Chondrocyte (in vitro differentiated cells): ENCODE measurements at regions not wholly inside any gene's neighbourhood (a gene's known extent, or its start where the extent isn't known, plus 50 kb on each side); places are given as distances from the start of the nearest gene placed in this dataset.

Source experiments
- DNase-seq: peaks from one replicate; pipeline ENCODE4 v3.0.0; 2021; ENCODE audit warnings: mixed read lengths, low spot score
- H3K27ac Mint-ChIP-seq: one replicate; pipeline ENCODE4 v1.8.0; 2021; ENCODE audit warnings: mild to moderate bottlenecking, moderate library complexity, mixed read lengths; ENCODE audit not compliant: unreplicated experiment
- H3K27me3 Mint-ChIP-seq: 2 replicates; pipeline ENCODE4 v1.8.0; 2021; ENCODE audit warnings: low read depth, mixed read lengths
- H3K36me3 Mint-ChIP-seq: 2 replicates; pipeline ENCODE4 v1.8.0; 2021; ENCODE audit warnings: low read depth, mixed read lengths
- H3K4me1 Mint-ChIP-seq: 2 replicates; pipeline ENCODE4 v1.8.0; 2021; ENCODE audit warnings: low read depth, mild to moderate bottlenecking, mixed read lengths
- H3K4me3 Mint-ChIP-seq: one replicate; pipeline ENCODE4 v1.8.0; 2021; ENCODE audit warnings: mild to moderate bottlenecking, moderate library complexity, mixed read lengths; ENCODE audit not compliant: unreplicated experiment
- H3K9me3 Mint-ChIP-seq: 2 replicates; pipeline ENCODE4 v1.8.0; 2021; ENCODE audit warnings: low read depth, mixed read lengths
- CTCF ChIP-seq: fragments of 200-600 bp; sonication (generic); IDR thresholded peaks from 2 replicates; pipeline ENCODE4 v1.5.0; 2021; ENCODE audit warnings: antibody characterized with exemption, mild to moderate bottlenecking, moderate library complexity

- no peaks in the 10 kb centered on the region for H3K36me3 Mint-ChIP-seq
- H3K9me3 Mint-ChIP-seq: no peaks in the 10 kb centered on the region
- no peak overlapping the region for H3K27ac Mint-ChIP-seq
- no peaks in the 10 kb centered on the region for H3K4me1 Mint-ChIP-seq
- no peak for TF ChIP-seq CTCF
- no peak for DNase-seq
- H3K27me3 Mint-ChIP-seq: no peaks in the 10 kb centered on the region
- H3K4me3 Mint-ChIP-seq: no peak overlapping the region
These were observed 180.6 kb upstream of the MIR17HG start for GRCh38 chr13:91166714-91167511.

GRCh38 chr13:91167706-91168385 is 179.6 kb upstream of the MIR17HG start:
- Mint-ChIP-seq H3K4me3 (no peak overlapping the region), H3K27me3 (no peaks in the 10 kb centered on the region), H3K27ac (no peak overlapping the region), H3K36me3 (no peaks in the 10 kb centered on the region), H3K4me1 (no peaks in the 10 kb centered on the region), H3K9me3 (no peaks in the 10 kb centered on the region)
- no peak for DNase-seq
- TF ChIP-seq CTCF: no peak

GRCh38 chr13:91168386-91168711 is 179.1 kb upstream of the MIR17HG start:
- Mint-ChIP-seq H3K4me3 (no peak overlapping the region), H3K9me3 (no peaks in the 10 kb centered on the region), H3K27me3 (no peaks in the 10 kb centered on the region), H3K27ac (no peak overlapping the region), H3K4me1 (no peaks in the 10 kb centered on the region), H3K36me3 (no peaks in the 10 kb centered on the region)
- no peak for TF ChIP-seq CTCF
- no peak for DNase-seq

GRCh38 chr13:91169321-91170050 is 178.0 kb upstream of the MIR17HG start:
- Mint-ChIP-seq H3K27me3 (no peaks in the 10 kb centered on the region), H3K9me3 (no peaks in the 10 kb centered on the region), H3K4me3 (no peak overlapping the region), H3K36me3 (no peaks in the 10 kb centered on the region), H3K4me1 (no peaks in the 10 kb centered on the region), H3K27ac (no peak overlapping the region)
- DNase-seq: no peak
- no peak for TF ChIP-seq CTCF

GRCh38 chr13:91172160-91172559 is 175.3 kb upstream of the MIR17HG start:
- Mint-ChIP-seq H3K27ac (no peak overlapping the region), H3K4me3 (no peak overlapping the region), H3K36me3 (no peaks in the 10 kb centered on the region), H3K27me3 (no peaks in the 10 kb centered on the region), H3K4me1 (no peaks in the 10 kb centered on the region), H3K9me3 (no peaks in the 10 kb centered on the region)
- no peak for DNase-seq
- TF ChIP-seq CTCF: no peak
